AG09309 (cell line): ENCODE measurements at regions not wholly inside any gene's neighbourhood (a gene's known extent, or its start where the extent isn't known, plus 50 kb on each side); places are given as distances from the start of the nearest gene placed in this dataset.

Source experiments
- DNase-seq: peaks from one replicate; pipeline ENCODE4 v3.0.0-alpha.2; 2010; ENCODE audit warnings: low read depth
- H3K4me3 ChIP-seq: 2 replicates; pipeline ENCODE4 v1.5.1; 2011; ENCODE audit warnings: mild to moderate bottlenecking, low read depth, low read length, moderate library complexity; ENCODE audit not compliant: control insufficient read depth
- CTCF ChIP-seq: IDR thresholded peaks from 2 replicates; pipeline ENCODE4 v1.5.1; 2011; ENCODE audit warnings: mild to moderate bottlenecking, low read depth, low read length, inconsistent platforms; ENCODE audit not compliant: insufficient read depth, control insufficient read depth; ENCODE audit errors: missing control alignments

GRCh38 chr7:17501441-17502212 is 203.2 kb downstream of the AHR start:
- DNase-seq = no peak
- TF ChIP-seq CTCF = no peak
- H3K4me3 ChIP-seq = no peak overlapping the region

DNA sequence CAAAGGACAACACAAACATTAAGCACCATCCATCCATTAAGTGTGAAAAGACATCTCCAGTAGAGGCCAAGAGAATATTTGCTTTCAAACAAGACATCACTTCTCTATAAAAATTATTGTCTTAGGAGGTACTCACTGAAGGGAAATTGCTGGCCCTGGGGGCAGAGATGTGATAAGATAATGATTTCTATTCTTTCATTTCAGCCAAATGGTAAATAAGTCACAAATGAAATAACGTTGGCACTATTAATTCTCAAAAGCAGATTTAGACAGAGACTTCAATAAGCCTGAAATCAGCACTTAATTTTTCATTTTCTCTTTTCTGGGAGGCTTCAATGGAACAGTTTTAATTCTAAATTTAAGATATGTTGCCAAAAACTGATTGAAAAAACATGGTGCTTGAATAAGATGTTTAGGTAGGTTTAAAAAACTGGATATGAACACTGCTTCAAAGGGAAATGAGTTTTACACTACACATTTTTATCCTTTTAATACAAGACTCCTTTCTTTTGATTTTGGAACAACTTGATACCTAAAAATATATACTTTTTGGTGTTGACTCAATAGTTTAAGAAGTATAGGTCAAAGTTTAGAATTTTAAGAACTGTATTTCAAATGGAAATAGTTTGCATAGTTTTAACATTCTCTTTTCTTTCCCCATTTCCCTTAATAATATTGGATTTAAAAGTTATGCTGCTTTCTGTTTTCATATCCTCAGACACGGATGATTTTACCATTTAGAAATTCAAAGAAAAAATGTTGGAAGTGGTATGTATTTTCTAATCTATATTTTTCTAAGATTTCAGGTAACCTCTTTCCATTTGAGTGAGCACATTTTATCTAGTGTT is 204.0 kb downstream of the AHR start:
- no peak for TF ChIP-seq CTCF
- no peak overlapping the region for H3K4me3 ChIP-seq
- no peak for DNase-seq

DNA sequence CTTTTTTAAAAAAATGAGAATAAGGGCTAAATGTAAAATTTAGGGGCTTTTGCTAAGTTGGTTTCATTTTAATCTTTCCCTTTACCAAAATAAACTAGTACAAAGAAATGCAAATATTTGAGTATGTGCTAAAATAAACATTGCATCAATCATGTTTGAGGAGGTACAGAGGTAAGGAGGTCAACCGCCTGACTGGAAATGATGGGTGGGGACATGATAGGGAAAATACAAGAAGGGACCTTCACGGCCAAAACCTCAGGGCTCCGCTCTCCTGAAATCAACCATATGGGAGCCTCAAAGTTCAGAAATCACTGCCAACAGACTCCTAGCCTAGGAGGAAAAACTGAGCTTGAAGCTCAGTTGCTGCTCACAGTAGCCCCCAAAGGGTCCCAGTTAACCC is 207.6 kb downstream of the AHR start:
- no peak for DNase-seq
- no peak for TF ChIP-seq CTCF

DNA sequence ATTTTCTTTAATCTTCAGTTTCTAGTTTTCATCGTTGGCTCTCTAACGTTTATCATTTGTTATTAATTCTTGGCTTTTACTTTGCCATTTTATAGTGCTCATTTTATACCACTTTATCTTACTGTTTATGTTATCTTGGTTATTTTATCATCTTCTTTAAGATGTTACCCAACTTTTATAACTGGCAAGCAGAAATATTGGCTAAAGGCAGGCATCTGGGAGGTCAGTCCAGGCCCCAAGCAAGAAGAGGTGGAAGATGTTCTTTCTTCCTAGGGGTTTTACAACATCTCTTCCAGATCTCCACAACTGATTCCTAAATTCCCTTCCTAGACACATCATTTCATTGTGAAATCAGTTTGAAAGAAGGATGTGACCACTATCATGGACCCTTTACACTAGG is 208.1 kb downstream of the AHR start:
- no peak for DNase-seq
- no peak overlapping the region for H3K4me3 ChIP-seq
- TF ChIP-seq CTCF = no peak

More for the DNA sequence above, 207.6 kb downstream of the AHR start:
- no peak overlapping the region for H3K4me3 ChIP-seq

DNA sequence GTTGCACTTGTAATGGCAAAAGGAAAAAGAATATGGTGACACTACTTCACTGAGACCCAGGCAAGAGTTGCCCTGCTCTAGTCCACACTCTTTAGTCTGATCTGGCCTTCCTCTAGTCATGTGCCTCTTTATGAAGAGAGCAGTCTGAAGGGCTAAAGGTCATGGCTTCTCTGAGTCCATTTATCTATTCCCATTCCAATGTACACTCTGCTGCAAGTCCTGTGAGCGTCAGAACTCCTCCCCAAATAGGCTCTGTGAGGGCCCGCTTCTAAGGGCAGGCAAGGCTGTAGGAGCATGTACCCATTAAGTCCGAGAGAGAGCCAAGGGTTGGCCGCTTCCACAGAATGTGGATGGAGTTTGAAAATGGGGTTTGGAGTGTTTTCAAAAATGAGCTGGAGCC is 209.3 kb downstream of the AHR start:
- TF ChIP-seq CTCF = no peak
- DNase-seq = no peak
- no peak overlapping the region for H3K4me3 ChIP-seq

GRCh38 chr7:17512181-17512675 is 213.8 kb downstream of the AHR start:
- H3K4me3 ChIP-seq = no peak overlapping the region
- DNase-seq = no peak
- no peak for TF ChIP-seq CTCF
